ENCODE measurements at regions not wholly inside any gene's neighbourhood (a gene's known extent, or its start where the extent isn't known, plus 50 kb on each side); places are given as distances from the start of the nearest gene placed in this dataset.

DNA sequence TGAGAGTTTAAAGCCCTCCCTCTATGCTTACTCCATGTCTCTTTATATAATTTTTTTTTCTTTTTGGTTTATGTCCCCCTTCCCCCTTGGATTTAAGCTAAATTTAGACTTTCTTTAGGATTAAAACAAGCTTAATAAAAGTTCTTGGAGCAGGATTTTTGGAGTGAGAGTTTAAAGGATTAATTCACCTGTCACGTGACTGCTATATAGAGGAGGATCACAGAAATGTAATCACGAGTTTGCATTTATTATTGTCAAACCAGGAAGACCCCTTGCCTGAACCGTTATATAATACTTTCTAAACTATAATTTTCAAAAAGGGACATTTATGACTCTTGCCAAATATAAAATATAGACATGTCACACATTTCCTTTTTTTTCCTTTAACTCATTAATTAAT, 78.1 kb upstream of the IMMP2L start:
- TF ChIP-seq GATA2 (IDR thresholded peaks at IDR 0.05; ENCODE audit: low read depth, low read length) (no peak), GATA3 (IDR thresholded peaks at IDR 0.05; ENCODE audit: low read depth, low read length) (no peak)

DNA sequence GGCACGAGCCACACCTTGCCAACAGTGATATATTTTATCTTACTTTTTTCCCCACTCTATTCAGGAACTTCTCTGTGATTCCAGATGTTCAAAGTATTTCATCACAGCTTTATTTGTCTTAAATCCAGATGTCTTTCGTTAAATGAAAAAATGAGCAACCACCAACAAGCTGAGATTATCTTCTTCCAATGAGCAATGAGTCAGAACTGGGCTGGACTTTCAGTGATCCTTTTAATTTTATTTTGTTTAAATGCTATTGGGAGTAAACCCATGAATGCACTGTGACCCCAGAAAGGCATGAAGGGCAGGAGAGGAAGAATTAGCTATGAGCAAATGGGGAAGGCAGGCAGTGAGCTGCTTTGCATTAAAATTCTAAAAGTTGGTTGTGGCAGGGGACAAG, 77.6 kb upstream of the IMMP2L start:
- TF ChIP-seq GATA3 (IDR thresholded peaks at IDR 0.05; ENCODE audit: low read depth, low read length) (no peak), GATA2 (IDR thresholded peaks at IDR 0.05; ENCODE audit: low read depth, low read length) (no peak)

DNA sequence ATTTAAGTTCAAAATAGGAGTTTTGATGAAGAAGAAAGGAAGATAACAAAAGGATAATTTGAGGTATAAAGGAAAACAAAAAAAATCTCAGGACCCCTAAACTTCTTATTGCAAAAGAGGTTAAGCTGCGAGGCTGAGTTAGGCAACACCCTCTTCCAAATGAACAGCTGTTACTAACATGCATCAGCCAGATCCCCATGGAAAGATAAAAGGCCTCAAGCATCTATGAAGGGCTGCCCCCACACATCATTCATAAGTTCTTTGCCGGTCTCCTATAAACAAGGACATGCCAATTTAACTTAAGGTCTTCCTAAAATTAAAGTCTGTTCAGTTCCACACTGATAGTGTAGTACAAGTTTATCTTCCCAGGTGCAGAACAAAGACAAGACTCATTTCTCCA, 75.8 kb upstream of the IMMP2L start:
- TF ChIP-seq GATA2 (IDR thresholded peaks at IDR 0.05; ENCODE audit: low read depth, low read length) (no peak), GATA3 (IDR thresholded peaks at IDR 0.05; ENCODE audit: low read depth, low read length) (no peak)

DNA sequence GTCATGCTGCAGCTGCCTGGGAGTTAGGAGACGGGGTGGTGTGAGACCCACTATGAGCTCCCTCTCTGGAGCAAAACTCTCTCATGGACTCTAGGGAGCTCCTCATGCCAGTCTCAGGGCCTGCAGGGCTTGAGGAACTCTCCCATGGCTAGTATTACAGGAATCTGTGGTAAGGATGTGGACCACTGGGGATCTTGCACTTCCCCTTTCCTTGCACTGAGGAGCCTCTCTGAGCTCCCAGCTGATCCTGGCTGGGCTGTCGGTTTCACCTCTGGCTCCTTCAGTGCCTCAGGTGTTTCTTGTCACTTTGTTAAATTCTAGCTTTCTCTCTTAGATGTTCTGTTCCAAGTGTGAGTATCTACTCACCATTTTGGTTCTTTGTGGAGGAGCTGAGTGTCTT, 71.6 kb upstream of the IMMP2L start:
- TF ChIP-seq GATA2 (IDR thresholded peaks at IDR 0.05; ENCODE audit: low read depth, low read length) = no peak
- no peak for TF ChIP-seq GATA3 (IDR thresholded peaks at IDR 0.05; ENCODE audit: low read depth, low read length)

DNA sequence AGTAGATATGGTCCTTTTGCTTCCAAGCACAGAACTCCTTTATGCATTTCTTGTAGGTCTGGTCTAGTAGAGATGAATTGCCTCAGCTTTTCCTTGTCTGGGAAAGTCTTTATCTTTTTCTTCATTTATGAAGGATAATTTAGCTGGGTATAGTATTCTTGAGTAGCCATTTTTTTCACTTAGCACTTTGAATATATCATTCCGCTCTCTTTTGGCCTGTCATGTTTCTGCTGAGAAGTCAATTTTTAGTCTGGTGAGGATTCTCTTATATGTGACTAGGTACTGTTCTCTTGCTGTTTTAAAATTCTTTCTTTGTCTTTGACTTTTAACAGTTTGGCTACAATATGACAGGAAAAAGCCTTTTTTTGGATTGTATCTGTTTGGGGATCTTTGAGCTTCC, 68.6 kb upstream of the IMMP2L start:
- TF ChIP-seq GATA3 (IDR thresholded peaks at IDR 0.05; ENCODE audit: low read depth, low read length) (no peak), GATA2 (IDR thresholded peaks at IDR 0.05; ENCODE audit: low read depth, low read length) (no peak)

DNA sequence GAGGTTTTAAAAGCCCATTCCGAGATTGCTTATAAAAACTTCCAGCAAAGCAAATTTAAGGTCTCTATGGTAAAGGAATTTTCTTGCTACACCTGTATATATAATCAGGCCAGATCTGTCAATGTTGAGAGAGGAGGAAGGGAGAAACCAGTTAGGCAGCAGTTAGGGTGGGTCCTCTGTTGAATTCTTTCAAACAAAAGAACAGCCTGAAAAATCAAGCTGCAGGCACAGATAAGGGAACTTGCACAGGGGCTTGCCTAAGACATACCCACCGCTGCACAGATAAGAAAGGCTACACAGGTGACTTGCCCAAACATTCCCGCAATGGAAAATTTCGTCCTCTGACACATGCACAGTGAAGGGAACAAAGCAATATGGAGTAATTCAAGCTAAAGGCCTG, 59.8 kb upstream of the IMMP2L start:
- TF ChIP-seq GATA3 (IDR thresholded peaks at IDR 0.05; ENCODE audit: low read depth, low read length) = no peak
- TF ChIP-seq GATA2 (IDR thresholded peaks at IDR 0.05; ENCODE audit: low read depth, low read length) = no peak

Data from SH-SY5Y (cell line).